NT2/D1 (cell line): ENCODE measurements at regions not wholly inside any gene's neighbourhood (a gene's known extent, or its start where the extent isn't known, plus 50 kb on each side); places are given as distances from the start of the nearest gene placed in this dataset.

Experiments
- SUZ12 ChIP-seq: IDR thresholded peaks from 2 replicates; pipeline ENCODE4 v1.6.1; 2011; ENCODE audit not compliant: insufficient read length, insufficient read depth; ENCODE audit errors: extremely low read depth
- YY1 ChIP-seq: IDR thresholded peaks from 2 replicates; pipeline ENCODE4 v1.6.1; 2011; ENCODE audit not compliant: insufficient read length, insufficient read depth
- ZNF274 ChIP-seq: IDR thresholded peaks from 2 replicates; pipeline ENCODE4 v1.6.1; 2011; ENCODE audit warnings: mild to moderate bottlenecking, low read depth, low read length

GRCh38 chr22:26817926-26818325, 160.5 kb downstream of the MIAT start:
- no peak for TF ChIP-seq YY1
- TF ChIP-seq SUZ12: no peak
- TF ChIP-seq ZNF274: no peak
